ENCODE measurements at regions not wholly inside any gene's neighbourhood (a gene's known extent, or its start where the extent isn't known, plus 50 kb on each side); places are given as distances from the start of the nearest gene placed in this dataset.

DNA sequence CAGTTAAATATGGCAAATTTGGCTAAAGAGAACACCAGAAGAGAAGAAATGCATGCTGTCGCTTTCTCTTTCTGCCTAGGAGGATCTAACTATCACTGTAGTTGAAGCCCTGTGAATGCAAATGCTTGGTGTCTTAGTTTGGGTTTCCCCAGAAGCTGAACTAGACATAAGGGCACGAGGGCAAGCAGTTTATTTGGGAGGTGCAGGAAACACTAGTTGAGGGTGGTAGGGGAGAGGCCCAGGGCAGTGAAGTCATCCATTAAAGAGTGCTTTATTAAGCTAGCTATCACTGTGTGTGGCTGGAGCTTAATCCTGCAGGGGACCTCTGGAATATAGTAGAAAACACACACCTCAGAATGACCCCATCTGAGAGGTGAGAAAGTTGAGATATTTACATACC, 639.8 kb upstream of the ZEB2 start:
- H4K20me1 ChIP-seq (ENCODE audit: low read length), result no peaks in the 10 kb centered on the region
- DNase-seq (no peak), ATAC-seq (no peak)
- no peaks in the 10 kb centered on the region for H3K27me3 ChIP-seq (ENCODE audit: low read length)
- H3K9me3 ChIP-seq (ENCODE audit: low read length), result no peaks in the 10 kb centered on the region
- no peak overlapping the region for H2AFZ ChIP-seq (ENCODE audit: low read length)
- no peak overlapping the region for H3K4me2 ChIP-seq (ENCODE audit: low read length)
- TF ChIP-seq EZH2phosphoT487 (IDR thresholded peaks at IDR 0.05; ENCODE audit: borderline replicate concordance, low read length) (no peak), EZH2 (IDR thresholded peaks at IDR 0.05; ENCODE audit: low read length, unreplicated experiment) (no peak)
- TF ChIP-seq, protein P1, sequence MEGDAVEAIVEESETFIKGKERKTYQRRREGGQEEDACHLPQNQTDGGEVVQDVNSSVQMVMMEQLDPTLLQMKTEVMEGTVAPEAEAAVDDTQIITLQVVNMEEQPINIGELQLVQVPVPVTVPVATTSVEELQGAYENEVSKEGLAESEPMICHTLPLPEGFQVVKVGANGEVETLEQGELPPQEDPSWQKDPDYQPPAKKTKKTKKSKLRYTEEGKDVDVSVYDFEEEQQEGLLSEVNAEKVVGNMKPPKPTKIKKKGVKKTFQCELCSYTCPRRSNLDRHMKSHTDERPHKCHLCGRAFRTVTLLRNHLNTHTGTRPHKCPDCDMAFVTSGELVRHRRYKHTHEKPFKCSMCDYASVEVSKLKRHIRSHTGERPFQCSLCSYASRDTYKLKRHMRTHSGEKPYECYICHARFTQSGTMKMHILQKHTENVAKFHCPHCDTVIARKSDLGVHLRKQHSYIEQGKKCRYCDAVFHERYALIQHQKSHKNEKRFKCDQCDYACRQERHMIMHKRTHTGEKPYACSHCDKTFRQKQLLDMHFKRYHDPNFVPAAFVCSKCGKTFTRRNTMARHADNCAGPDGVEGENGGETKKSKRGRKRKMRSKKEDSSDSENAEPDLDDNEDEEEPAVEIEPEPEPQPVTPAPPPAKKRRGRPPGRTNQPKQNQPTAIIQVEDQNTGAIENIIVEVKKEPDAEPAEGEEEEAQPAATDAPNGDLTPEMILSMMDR (conservative IDR thresholded peaks at IDR 0.05; ENCODE audit: low read depth, low read length), result no peak
- no peak overlapping the region for H3K27ac ChIP-seq (ENCODE audit: low read length)
- no peaks in the 10 kb centered on the region for H3K79me2 ChIP-seq (ENCODE audit: low read length)
- H3K4me1 ChIP-seq (ENCODE audit: insufficient read depth, low read length), result peaks cover 8% of the 10 kb centered on the region
- CTCF ChIA-PET, result no interaction called here
- POLR2A ChIA-PET (ENCODE audit: unreplicated experiment), result no interaction called here
- no peak overlapping the region for H3K9ac ChIP-seq (ENCODE audit: low read length)
- no TSS peak for BruUV-seq (replicated peaks)
- no peaks in the 10 kb centered on the region for H3F3A ChIP-seq (ENCODE audit: low read length, unreplicated experiment)
- no peaks in the 10 kb centered on the region for H3K36me3 ChIP-seq (ENCODE audit: low read depth, low read length)
- H3K4me3 ChIP-seq (ENCODE audit: low read length), result no peak overlapping the region
- intact Hi-C loops (cut with micrococcal nuclease), result no loop called here
- no peaks in the 10 kb centered on the region for H3K9me2 ChIP-seq (replicated peaks; ENCODE audit: low read length)

DNA sequence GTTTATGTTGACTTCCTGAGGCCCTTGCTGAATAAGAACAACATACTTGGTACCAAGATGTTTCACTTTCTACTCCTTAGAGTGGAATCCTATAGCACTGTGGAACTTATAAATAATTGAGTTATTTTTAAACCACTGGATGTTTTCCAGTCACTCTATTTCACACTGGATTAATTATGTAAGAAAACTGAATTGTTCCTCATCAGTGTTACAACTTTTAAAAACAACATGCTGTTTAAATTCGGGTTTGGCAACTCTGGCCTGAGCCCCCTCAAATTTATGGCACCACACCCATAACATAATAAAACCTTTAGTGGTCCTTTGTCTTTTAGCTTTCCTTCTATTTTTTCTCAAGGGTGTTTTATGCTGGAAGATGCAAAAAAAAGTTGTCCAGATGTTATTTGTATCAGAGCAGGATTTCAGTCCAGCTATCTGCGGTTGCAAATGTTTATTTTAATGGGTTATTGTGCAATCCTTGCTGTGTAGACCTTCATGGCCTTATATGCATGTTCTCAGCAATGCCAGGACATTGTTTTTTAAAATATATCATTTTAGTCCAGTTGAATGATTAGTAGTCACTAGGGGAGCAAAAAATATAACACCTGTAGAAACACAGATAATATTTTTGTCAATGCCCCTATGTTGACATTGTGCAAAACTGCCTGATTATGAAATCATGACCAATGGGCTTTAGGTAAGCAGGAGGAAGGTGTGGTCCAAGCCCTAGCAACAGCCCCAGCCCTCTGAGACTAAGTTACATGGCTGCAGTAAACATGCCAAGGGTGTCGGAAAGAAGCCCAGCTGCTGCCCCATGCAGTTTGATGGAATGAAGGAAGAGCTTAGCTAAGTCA, 638.0 kb upstream of the ZEB2 start:
- H3K79me2 ChIP-seq (ENCODE audit: low read length), result no peaks in the 10 kb centered on the region
- ATAC-seq, result no peak; the same call in none of the 2 replicates
- no peak overlapping the region for H3K9ac ChIP-seq (ENCODE audit: low read length)
- ChIA-PET CTCF (no interaction called here), POLR2A (ENCODE audit: unreplicated experiment) (no interaction called here)
- intact Hi-C loops (cut with micrococcal nuclease), result no loop called here
- no TSS peak for BruUV-seq (replicated peaks)
- no peak overlapping the region for H3K4me3 ChIP-seq (ENCODE audit: low read length)
- H3F3A ChIP-seq (ENCODE audit: low read length, unreplicated experiment), result no peaks in the 10 kb centered on the region
- peaks cover 8% of the 10 kb centered on the region for H3K4me1 ChIP-seq (ENCODE audit: insufficient read depth, low read length)
- TF ChIP-seq EZH2phosphoT487 (IDR thresholded peaks at IDR 0.05; ENCODE audit: borderline replicate concordance, low read length) (no peak), EZH2 (IDR thresholded peaks at IDR 0.05; ENCODE audit: low read length, unreplicated experiment) (no peak)
- TF ChIP-seq, protein P1 (conservative IDR thresholded peaks at IDR 0.05; ENCODE audit: low read depth, low read length), result no peak
- no peaks in the 10 kb centered on the region for H4K20me1 ChIP-seq (ENCODE audit: low read length)
- no peak overlapping the region for H3K27ac ChIP-seq (ENCODE audit: low read length)
- H3K9me2 ChIP-seq (replicated peaks; ENCODE audit: low read length), result no peaks in the 10 kb centered on the region
- H3K4me2 ChIP-seq (ENCODE audit: low read length), result no peak overlapping the region
- no peaks in the 10 kb centered on the region for H3K9me3 ChIP-seq (ENCODE audit: low read length)
- H3K36me3 ChIP-seq (ENCODE audit: low read depth, low read length), result no peaks in the 10 kb centered on the region
- DNase-seq, result peak; percentile 42
- no peaks in the 10 kb centered on the region for H3K27me3 ChIP-seq (ENCODE audit: low read length)
- H2AFZ ChIP-seq (ENCODE audit: low read length), result no peak overlapping the region

DNA sequence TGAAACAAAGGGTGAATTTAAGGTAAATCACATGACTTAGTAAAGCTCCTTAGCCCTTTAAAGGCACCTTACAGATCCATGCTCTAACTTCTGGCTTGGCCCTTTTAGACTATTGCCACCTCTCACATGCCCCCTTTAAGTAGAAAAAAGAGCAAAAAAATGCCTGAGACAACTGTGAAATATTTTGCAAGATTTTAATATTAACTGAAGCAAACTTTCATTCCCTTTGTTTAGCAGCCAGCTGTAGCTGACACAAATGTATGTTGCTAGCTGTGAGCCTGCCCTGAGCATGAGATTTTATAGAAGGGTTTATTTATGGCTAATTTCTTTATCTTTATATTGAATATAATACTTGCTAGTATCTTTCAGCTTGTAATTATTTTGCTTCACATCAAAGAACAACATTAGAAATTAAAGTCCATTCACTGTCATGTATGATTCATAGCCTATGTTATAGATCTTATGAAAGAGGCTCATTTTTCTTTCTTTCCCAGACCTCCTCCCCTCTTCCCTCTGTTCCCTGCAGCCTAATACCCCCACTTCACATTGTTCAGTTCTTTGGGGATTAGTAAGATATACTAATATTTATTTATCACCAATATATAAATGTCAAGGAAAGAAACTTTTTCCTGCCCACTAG, 637.2 kb upstream of the ZEB2 start:
- Histone ChIP-seq H3K4me1 (ENCODE audit: insufficient read depth, low read length) (peaks cover 8% of the 10 kb centered on the region), H3K36me3 (ENCODE audit: low read depth, low read length) (no peaks in the 10 kb centered on the region), H3K9me2 (replicated peaks; ENCODE audit: low read length) (no peaks in the 10 kb centered on the region), H3K4me2 (ENCODE audit: low read length) (no peak overlapping the region), H3K79me2 (ENCODE audit: low read length) (no peaks in the 10 kb centered on the region), H2AFZ (ENCODE audit: low read length) (no peak overlapping the region), H3K27me3 (ENCODE audit: low read length) (no peaks in the 10 kb centered on the region), H3K4me3 (ENCODE audit: low read length) (no peak overlapping the region), H3F3A (ENCODE audit: low read length, unreplicated experiment) (no peaks in the 10 kb centered on the region), H4K20me1 (ENCODE audit: low read length) (no peaks in the 10 kb centered on the region), H3K9me3 (ENCODE audit: low read length) (no peaks in the 10 kb centered on the region), H3K9ac (ENCODE audit: low read length) (no peak overlapping the region), H3K27ac (ENCODE audit: low read length) (no peak overlapping the region)
- intact Hi-C loops (cut with micrococcal nuclease), result no loop called here
- ChIA-PET CTCF (no interaction called here), POLR2A (ENCODE audit: unreplicated experiment) (no interaction called here)
- TF ChIP-seq, protein P1 (conservative IDR thresholded peaks at IDR 0.05; ENCODE audit: low read depth, low read length), result no peak
- TF ChIP-seq EZH2 (IDR thresholded peaks at IDR 0.05; ENCODE audit: low read length, unreplicated experiment) (no peak), EZH2phosphoT487 (IDR thresholded peaks at IDR 0.05; ENCODE audit: borderline replicate concordance, low read length) (no peak)
- DNase-seq (no peak), ATAC-seq (no peak)
- BruUV-seq (replicated peaks), result no TSS peak

Data from PC-3 (cell line).